ENCODE measurements at regions not wholly inside any gene's neighbourhood (a gene's known extent, or its start where the extent isn't known, plus 50 kb on each side); places are given as distances from the start of the nearest gene placed in this dataset.

GRCh38 chr16:86899757-86900156, 321.4 kb downstream of the FOXL1 start:
- TF ChIP-seq POLR2A (IDR thresholded peaks at IDR 0.05), result no peak
- TF ChIP-seq CTCF (IDR thresholded peaks at IDR 0.05), result no peak
- TF ChIP-seq POLR2AphosphoS5 (IDR thresholded peaks at IDR 0.05; ENCODE audit: insufficient read depth in 1 of 2, low read depth in 1 of 2), result no peak

Measured in vagina (tissue), 2 donors.